ENCODE measurements at regions not wholly inside any gene's neighbourhood (a gene's known extent, or its start where the extent isn't known, plus 50 kb on each side); places are given as distances from the start of the nearest gene placed in this dataset.

GRCh38 chr12:71011261-71011660 is 90.7 kb upstream of the PTPRR start:
- intact Hi-C loops (cut with micrococcal nuclease), result no loop called here
- TF ChIP-seq EZH2 (IDR thresholded peaks at IDR 0.05; ENCODE audit: borderline replicate concordance, insufficient read depth, low read depth, low read length, poor library complexity, severe bottlenecking) (no peak), CTCF (IDR thresholded peaks at IDR 0.05) (no peak)
- Mint-ChIP-seq H3K27me3 (no peaks in the 10 kb centered on the region), H3K9me3 (ENCODE audit: insufficient read depth) (no peaks in the 10 kb centered on the region), H3K4me3 (no peak overlapping the region), H3K27ac (no peak overlapping the region), H3K4me1 (no peaks in the 10 kb centered on the region)
- ATAC-seq (ENCODE audit: low read depth) (no peak), DNase-seq (no peak)
- ChIA-PET POLR2A (no interaction called here), CTCF (no interaction called here)
- Histone ChIP-seq H3K79me2 (ENCODE audit: control insufficient read depth, insufficient read depth, low read length) (no peaks in the 10 kb centered on the region), H4K20me1 (ENCODE audit: control insufficient read depth, insufficient read depth, low read length, poor library complexity, severe bottlenecking) (no peaks in the 10 kb centered on the region), H3K9me3 (ENCODE audit: control extremely low read depth in 1 of 3, control insufficient read depth in 2 of 3, insufficient read depth in 1 of 3, low read length in 2 of 3) (no peaks in the 10 kb centered on the region), H3K27ac (ENCODE audit: low read length in 2 of 2) (no peak overlapping the region), H3K4me3 (ENCODE audit: control extremely low read depth in 1 of 5, extremely low read depth in 1 of 5, insufficient read depth in 1 of 5, low read depth in 2 of 5, low read length in 4 of 5) (no peak overlapping the region), H3K4me1 (ENCODE audit: control insufficient read depth in 2 of 2, insufficient read depth in 2 of 2, low read length in 2 of 2) (no peaks in the 10 kb centered on the region), H3K4me2 (replicated peaks; ENCODE audit: low read depth, low read length, poor library complexity, severe bottlenecking) (no peak overlapping the region), H3K9ac (ENCODE audit: low read length) (no peak overlapping the region), H2AFZ (ENCODE audit: insufficient read depth, low read depth, low read length, poor library complexity, severe bottlenecking) (no peak overlapping the region), H3K27me3 (replicated peaks in 1 of 4; ENCODE audit: control extremely low read depth in 1 of 4, control insufficient read depth in 3 of 4, insufficient read depth in 4 of 4, low read length in 3 of 4) (no peaks in the 10 kb centered on the region), H3K36me3 (replicated peaks in 1 of 2; ENCODE audit: control extremely low read depth in 1 of 2, control insufficient read depth in 1 of 2, extremely low read depth in 1 of 2, insufficient read depth in 2 of 2, low read length in 1 of 2) (no peaks in the 10 kb centered on the region)
- 95% methylated on average over 2 of the region's 4 CpGs for WGBS (ENCODE audit: insufficient coverage)

GRCh38 chr12:71010143-71010479 is 89.6 kb upstream of the PTPRR start:
- TF ChIP-seq CTCF (IDR thresholded peaks at IDR 0.05), result no peak
- TF ChIP-seq EZH2 (IDR thresholded peaks at IDR 0.05; ENCODE audit: borderline replicate concordance, insufficient read depth, low read depth, low read length, poor library complexity, severe bottlenecking), result no peak
- DNase-seq (no peak), ATAC-seq (ENCODE audit: low read depth) (no peak)
- Histone ChIP-seq H3K79me2 (ENCODE audit: control insufficient read depth, insufficient read depth, low read length) (no peaks in the 10 kb centered on the region), H3K27ac (ENCODE audit: low read length in 2 of 2) (no peak overlapping the region), H3K4me2 (replicated peaks; ENCODE audit: low read depth, low read length, poor library complexity, severe bottlenecking) (no peak overlapping the region), H3K9ac (ENCODE audit: low read length) (no peak overlapping the region), H3K36me3 (replicated peaks in 1 of 2; ENCODE audit: control extremely low read depth in 1 of 2, control insufficient read depth in 1 of 2, extremely low read depth in 1 of 2, insufficient read depth in 2 of 2, low read length in 1 of 2) (no peaks in the 10 kb centered on the region), H3K4me3 (ENCODE audit: control extremely low read depth in 1 of 5, extremely low read depth in 1 of 5, insufficient read depth in 1 of 5, low read depth in 2 of 5, low read length in 4 of 5) (no peak overlapping the region), H3K27me3 (replicated peaks in 1 of 4; ENCODE audit: control extremely low read depth in 1 of 4, control insufficient read depth in 3 of 4, insufficient read depth in 4 of 4, low read length in 3 of 4) (no peaks in the 10 kb centered on the region), H4K20me1 (ENCODE audit: control insufficient read depth, insufficient read depth, low read length, poor library complexity, severe bottlenecking) (no peaks in the 10 kb centered on the region), H2AFZ (ENCODE audit: insufficient read depth, low read depth, low read length, poor library complexity, severe bottlenecking) (no peak overlapping the region), H3K9me3 (ENCODE audit: control extremely low read depth in 1 of 3, control insufficient read depth in 2 of 3, insufficient read depth in 1 of 3, low read length in 2 of 3) (no peaks in the 10 kb centered on the region), H3K4me1 (ENCODE audit: control insufficient read depth in 2 of 2, insufficient read depth in 2 of 2, low read length in 2 of 2) (no peaks in the 10 kb centered on the region)
- WGBS (ENCODE audit: insufficient coverage), result no CpG with 5 or more reads among the region's 1 CpG
- Mint-ChIP-seq H3K4me3 (no peak overlapping the region), H3K27me3 (no peaks in the 10 kb centered on the region), H3K9me3 (ENCODE audit: insufficient read depth) (no peaks in the 10 kb centered on the region), H3K4me1 (no peaks in the 10 kb centered on the region), H3K27ac (no peak overlapping the region)
- ChIA-PET CTCF (no interaction called here), POLR2A (no interaction called here)
- intact Hi-C loops (cut with micrococcal nuclease), result no loop called here
